ENCODE measurements at regions not wholly inside any gene's neighbourhood (a gene's known extent, or its start where the extent isn't known, plus 50 kb on each side); places are given as distances from the start of the nearest gene placed in this dataset.

DNA sequence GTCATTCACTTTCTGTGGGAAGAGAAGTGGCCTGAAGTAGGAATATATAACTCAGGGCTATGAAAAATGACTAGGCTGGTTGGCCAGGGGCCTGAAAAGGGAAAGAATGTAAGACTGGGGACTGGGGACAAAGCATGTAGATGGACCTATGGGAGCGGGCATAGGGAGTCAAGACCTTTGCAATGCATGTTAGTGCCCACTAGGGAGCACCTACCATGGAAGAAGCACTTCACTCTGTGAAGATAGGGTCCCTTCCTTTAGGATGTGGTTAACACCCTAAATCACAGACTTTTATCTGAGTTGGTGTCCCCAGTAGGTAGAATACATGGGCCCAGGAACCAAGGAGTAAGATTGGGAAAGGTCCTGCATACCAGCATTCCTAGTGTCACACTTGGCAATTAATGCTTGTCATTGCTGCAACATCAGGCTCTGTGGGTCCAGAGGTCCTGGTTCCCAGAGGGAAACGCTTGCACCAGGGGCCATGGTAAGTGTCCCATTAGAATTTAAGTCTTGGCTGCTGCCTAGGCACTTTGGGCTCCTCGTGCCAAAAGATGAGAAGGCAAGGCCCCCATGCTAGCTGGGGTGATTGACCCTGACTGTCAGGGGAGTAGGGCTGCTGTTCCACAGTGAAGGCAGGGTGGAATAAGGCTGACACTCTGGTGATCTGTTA, 79.6 kb downstream of the CRYGS start:
- Histone ChIP-seq H2AFZ (no peak overlapping the region), H3K27me3 (ENCODE audit: control insufficient read depth, insufficient read depth, low read length) (no peaks in the 10 kb centered on the region), H3K36me3 (ENCODE audit: control insufficient read depth, insufficient read depth, low read length) (no peaks in the 10 kb centered on the region), H3K4me2 (ENCODE audit: low read length) (no peak overlapping the region), H3K27ac (no peak overlapping the region), H3K4me3 (ENCODE audit: low read depth, low read length) (no peak overlapping the region), H3K79me2 (no peaks in the 10 kb centered on the region), H3K9ac (no peak overlapping the region), H3K4me1 (no peaks in the 10 kb centered on the region), H3K9me3 (ENCODE audit: control insufficient read depth, low read length) (no peaks in the 10 kb centered on the region)
- TF ChIP-seq, protein P1, sequence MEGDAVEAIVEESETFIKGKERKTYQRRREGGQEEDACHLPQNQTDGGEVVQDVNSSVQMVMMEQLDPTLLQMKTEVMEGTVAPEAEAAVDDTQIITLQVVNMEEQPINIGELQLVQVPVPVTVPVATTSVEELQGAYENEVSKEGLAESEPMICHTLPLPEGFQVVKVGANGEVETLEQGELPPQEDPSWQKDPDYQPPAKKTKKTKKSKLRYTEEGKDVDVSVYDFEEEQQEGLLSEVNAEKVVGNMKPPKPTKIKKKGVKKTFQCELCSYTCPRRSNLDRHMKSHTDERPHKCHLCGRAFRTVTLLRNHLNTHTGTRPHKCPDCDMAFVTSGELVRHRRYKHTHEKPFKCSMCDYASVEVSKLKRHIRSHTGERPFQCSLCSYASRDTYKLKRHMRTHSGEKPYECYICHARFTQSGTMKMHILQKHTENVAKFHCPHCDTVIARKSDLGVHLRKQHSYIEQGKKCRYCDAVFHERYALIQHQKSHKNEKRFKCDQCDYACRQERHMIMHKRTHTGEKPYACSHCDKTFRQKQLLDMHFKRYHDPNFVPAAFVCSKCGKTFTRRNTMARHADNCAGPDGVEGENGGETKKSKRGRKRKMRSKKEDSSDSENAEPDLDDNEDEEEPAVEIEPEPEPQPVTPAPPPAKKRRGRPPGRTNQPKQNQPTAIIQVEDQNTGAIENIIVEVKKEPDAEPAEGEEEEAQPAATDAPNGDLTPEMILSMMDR (IDR thresholded peaks at IDR 0.05), result no peak

DNA sequence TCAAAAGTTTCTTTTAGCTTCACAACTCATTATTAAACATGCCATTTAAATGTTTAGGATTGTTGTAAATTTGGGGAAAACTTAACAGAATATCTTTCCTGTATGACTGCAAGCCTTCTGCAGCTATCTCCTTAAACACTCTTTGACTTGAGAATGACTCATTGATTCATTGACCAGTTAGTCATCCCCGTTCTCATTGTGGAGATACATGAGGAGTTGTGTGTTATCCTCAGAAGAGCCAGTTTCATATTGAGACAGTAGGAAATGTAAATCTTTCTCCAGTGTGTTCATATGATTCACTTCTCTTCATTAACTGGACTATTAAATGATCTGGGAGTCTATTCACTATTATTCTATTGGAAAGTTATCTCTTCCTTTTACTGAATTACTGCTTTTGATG, 83.0 kb downstream of the CRYGS start:
- H3K9ac ChIP-seq, result no peak overlapping the region
- no peaks in the 10 kb centered on the region for H3K36me3 ChIP-seq (ENCODE audit: control insufficient read depth, insufficient read depth, low read length)
- no peaks in the 10 kb centered on the region for H3K27me3 ChIP-seq (ENCODE audit: control insufficient read depth, insufficient read depth, low read length)
- H2AFZ ChIP-seq, result no peak overlapping the region
- H3K9me3 ChIP-seq (ENCODE audit: control insufficient read depth, low read length), result no peaks in the 10 kb centered on the region
- H3K4me1 ChIP-seq, result no peaks in the 10 kb centered on the region
- no peak overlapping the region for H3K27ac ChIP-seq
- no peaks in the 10 kb centered on the region for H3K79me2 ChIP-seq
- no peak overlapping the region for H3K4me3 ChIP-seq (ENCODE audit: low read depth, low read length)
- no peak overlapping the region for H3K4me2 ChIP-seq (ENCODE audit: low read length)
- TF ChIP-seq, protein P1 (IDR thresholded peaks at IDR 0.05), result no peak

DNA sequence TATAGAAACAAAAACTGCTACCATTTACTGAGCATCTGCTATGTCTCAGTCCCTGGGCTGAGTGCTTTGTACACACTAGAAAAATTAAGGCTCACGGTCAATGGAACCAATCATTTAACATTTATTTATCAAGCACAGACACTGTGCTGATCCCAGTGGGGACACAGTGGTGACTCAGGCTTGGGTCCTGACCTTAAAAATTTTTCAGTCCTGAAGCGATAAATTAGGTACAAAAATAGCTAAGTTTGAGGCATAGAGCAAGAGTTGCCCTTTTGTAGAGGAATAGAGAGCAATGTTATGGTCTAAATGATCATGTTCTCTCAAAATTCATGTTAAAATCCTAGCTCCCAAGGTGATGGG, 85.1 kb downstream of the CRYGS start:
- Histone ChIP-seq H3K4me2 (ENCODE audit: low read length) (no peak overlapping the region), H2AFZ (no peak overlapping the region), H3K79me2 (no peaks in the 10 kb centered on the region), H3K9me3 (ENCODE audit: control insufficient read depth, low read length) (no peaks in the 10 kb centered on the region), H3K36me3 (ENCODE audit: control insufficient read depth, insufficient read depth, low read length) (no peaks in the 10 kb centered on the region), H3K4me1 (no peaks in the 10 kb centered on the region), H3K9ac (no peak overlapping the region), H3K27ac (no peak overlapping the region), H3K27me3 (ENCODE audit: control insufficient read depth, insufficient read depth, low read length) (no peaks in the 10 kb centered on the region), H3K4me3 (ENCODE audit: low read depth, low read length) (no peak overlapping the region)
- TF ChIP-seq, protein P1 (IDR thresholded peaks at IDR 0.05), result no peak

DNA sequence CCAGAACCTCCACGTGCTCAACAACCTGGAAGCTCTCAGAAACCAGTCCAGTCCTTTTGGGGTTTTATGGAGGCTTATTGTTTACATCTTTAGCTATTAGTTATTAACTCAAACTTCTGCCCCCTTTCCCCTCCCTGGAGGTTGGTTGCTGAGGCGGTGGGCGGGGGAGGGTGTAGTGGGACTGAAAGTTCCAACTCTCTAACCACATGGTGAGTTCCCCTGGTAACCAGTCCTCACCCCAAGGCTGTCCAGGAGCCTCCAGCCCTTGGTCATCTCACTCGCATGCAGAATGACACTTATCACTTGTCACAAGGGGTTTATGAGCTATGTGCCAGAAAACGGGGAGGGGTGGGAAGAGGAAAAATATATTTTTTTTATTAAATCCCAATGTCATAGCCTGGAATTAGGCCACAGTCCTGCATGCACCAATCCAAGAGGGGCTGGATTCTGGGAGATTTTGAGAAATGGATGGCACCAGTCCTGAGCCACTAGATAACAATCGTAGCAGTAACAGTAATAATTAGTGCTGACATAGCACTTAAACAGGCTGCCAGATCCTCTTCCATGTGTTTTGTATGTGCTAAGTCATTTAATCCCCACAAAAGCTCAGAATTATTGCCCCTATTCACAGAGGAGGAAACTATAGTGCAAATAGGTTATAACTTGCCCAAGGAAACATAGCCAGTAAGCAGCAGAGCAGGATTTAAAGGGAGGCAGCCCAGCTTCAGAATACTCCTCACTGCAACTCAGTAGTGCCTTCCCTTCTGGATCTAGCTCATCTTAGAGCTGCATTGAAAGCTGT, 85.7 kb downstream of the CRYGS start:
- Histone ChIP-seq H3K9ac (no peak overlapping the region), H3K4me2 (ENCODE audit: low read length) (no peak overlapping the region), H3K4me1 (no peaks in the 10 kb centered on the region), H3K4me3 (ENCODE audit: low read depth, low read length) (no peak overlapping the region), H3K27ac (no peak overlapping the region), H3K9me3 (ENCODE audit: control insufficient read depth, low read length) (no peaks in the 10 kb centered on the region), H3K36me3 (ENCODE audit: control insufficient read depth, insufficient read depth, low read length) (no peaks in the 10 kb centered on the region), H3K79me2 (no peaks in the 10 kb centered on the region), H2AFZ (no peak overlapping the region), H3K27me3 (ENCODE audit: control insufficient read depth, insufficient read depth, low read length) (no peaks in the 10 kb centered on the region)
- TF ChIP-seq, protein P1 (IDR thresholded peaks at IDR 0.05), result no peak

Data from parathyroid adenoma (tissue), 2 donors.